Subcutaneous abdominal adipose tissue (tissue), 5 donors: ENCODE measurements at regions not wholly inside any gene's neighbourhood (a gene's known extent, or its start where the extent isn't known, plus 50 kb on each side); places are given as distances from the start of the nearest gene placed in this dataset.

Experiments used
- H3K27ac ChIP-seq: one replicate; pipeline ENCODE4 v1.7.0; 2013; ENCODE audit warnings: low read depth, mild to moderate bottlenecking, inconsistent platforms, low read length, moderate library complexity
- H3K27me3 ChIP-seq, 5 donors: one replicate each; pipeline ENCODE4 v1.7.0; 2013; ENCODE audit warnings: low read length in 5 of 5, inconsistent platforms in 1 of 5; ENCODE audit not compliant: control insufficient read depth in 5 of 5, insufficient read depth in 4 of 5
- H3K36me3 ChIP-seq, 5 donors: one replicate each; pipeline ENCODE4 v1.7.0; 2013; ENCODE audit warnings: low read length in 5 of 5; ENCODE audit not compliant: control insufficient read depth in 5 of 5, insufficient read depth in 5 of 5
- H3K4me1 ChIP-seq, 5 donors: one replicate each; pipeline ENCODE4 v1.7.0; 2013; ENCODE audit warnings: low read length in 5 of 5, mild to moderate bottlenecking in 3 of 5, moderate library complexity in 1 of 5; ENCODE audit not compliant: control insufficient read depth in 5 of 5, insufficient read depth in 5 of 5
- H3K4me3 ChIP-seq, 5 donors: one replicate each; pipeline ENCODE4 v1.7.0; 2013; ENCODE audit warnings: low read length in 5 of 5, low read depth in 1 of 5
- H3K9ac ChIP-seq, 5 donors: one replicate each; pipeline ENCODE4 v1.7.0; 2013; ENCODE audit warnings: low read length in 5 of 5, mild to moderate bottlenecking in 4 of 5, moderate library complexity in 3 of 5
- H3K9me3 ChIP-seq, 5 donors: one replicate each; pipeline ENCODE4 v1.7.0; 2013; ENCODE audit warnings: low read length in 5 of 5; ENCODE audit not compliant: control insufficient read depth in 5 of 5
- donor health status: healthy.
- donor health status: healthy.
- donor health status: healthy.
- donor health status: healthy.
- donor health status: healthy.

GRCh38 chr2:155062250-155062921, 363.9 kb downstream of the KCNJ3 start:
- Histone ChIP-seq H3K9ac (no peak overlapping the region), H3K4me1 (no peaks in the 10 kb centered on the region), H3K4me3 (no peak overlapping the region), H3K9me3 (peaks cover 0 to 9% (median 0%) of the 10 kb centered on the region in 5 donors), H3K27ac (no peak overlapping the region), H3K36me3 (no peaks in the 10 kb centered on the region), H3K27me3 (no peaks in the 10 kb centered on the region)

GRCh38 chr2:155060896-155061295, 362.4 kb downstream of the KCNJ3 start:
- no peak overlapping the region for H3K4me3 ChIP-seq
- H3K9ac ChIP-seq, result no peak overlapping the region
- no peaks in the 10 kb centered on the region for H3K36me3 ChIP-seq
- H3K27ac ChIP-seq, result no peak overlapping the region
- peaks cover 0 to 9% (median 0%) of the 10 kb centered on the region in 5 donors for H3K9me3 ChIP-seq
- no peaks in the 10 kb centered on the region for H3K4me1 ChIP-seq
- H3K27me3 ChIP-seq, result no peaks in the 10 kb centered on the region

DNA sequence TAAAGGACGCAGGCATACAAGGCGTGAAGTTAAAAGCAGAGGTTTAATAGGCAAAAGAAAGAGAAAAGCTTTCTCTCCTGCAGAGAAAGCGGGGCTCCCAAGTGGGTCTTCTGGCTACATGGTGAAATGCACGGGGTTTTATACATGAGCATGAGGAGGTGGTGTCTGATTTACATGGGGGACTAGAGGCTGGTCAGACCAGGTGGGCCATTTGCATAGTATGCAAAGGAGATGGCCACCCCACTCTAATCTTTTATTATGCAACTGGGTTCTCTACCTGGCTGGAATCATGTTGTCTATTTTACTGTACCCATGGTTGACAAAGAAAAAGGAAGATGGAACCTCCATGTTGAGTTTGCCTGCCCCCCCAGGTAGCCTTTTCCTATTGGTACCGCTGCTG, 356.2 kb downstream of the KCNJ3 start:
- Histone ChIP-seq H3K27ac (no peak overlapping the region), H3K4me3 (no peak overlapping the region), H3K36me3 (no peaks in the 10 kb centered on the region), H3K4me1 (no peaks in the 10 kb centered on the region), H3K9ac (no peak overlapping the region), H3K27me3 (no peaks in the 10 kb centered on the region), H3K9me3 (peaks cover 0 to 1% (median 0%) of the 10 kb centered on the region in 5 donors)

DNA sequence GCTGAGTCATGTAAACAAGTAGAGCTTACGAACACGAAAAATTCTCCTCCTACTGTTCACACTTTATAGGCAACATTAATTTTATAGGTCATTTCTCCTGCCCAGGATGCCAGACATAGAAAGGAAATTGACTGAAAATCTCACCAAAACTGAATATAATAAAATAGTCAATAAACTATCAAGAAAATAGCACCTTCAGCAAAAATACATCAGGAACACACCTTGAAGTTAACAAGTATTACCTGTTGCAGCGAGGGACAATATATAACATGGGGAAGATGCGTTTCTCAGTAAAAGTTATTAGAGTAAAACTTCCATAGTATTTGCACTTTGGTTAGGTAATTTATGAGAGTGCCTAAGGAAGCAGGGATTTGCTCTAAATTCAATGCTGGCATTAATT, 344.6 kb downstream of the KCNJ3 start:
- H3K4me1 ChIP-seq, result no peaks in the 10 kb centered on the region

GRCh38 chr2:155035308-155035707, 336.8 kb downstream of the KCNJ3 start:
- no peak overlapping the region for H3K27ac ChIP-seq

More for the DNA sequence above, 344.6 kb downstream of the KCNJ3 start:
- Histone ChIP-seq H3K36me3 (no peaks in the 10 kb centered on the region), H3K27me3 (no peaks in the 10 kb centered on the region), H3K4me3 (no peak overlapping the region), H3K9ac (no peak overlapping the region), H3K9me3 (peaks cover 0 to 8% (median 0%) of the 10 kb centered on the region in 5 donors), H3K27ac (no peak overlapping the region)

DNA sequence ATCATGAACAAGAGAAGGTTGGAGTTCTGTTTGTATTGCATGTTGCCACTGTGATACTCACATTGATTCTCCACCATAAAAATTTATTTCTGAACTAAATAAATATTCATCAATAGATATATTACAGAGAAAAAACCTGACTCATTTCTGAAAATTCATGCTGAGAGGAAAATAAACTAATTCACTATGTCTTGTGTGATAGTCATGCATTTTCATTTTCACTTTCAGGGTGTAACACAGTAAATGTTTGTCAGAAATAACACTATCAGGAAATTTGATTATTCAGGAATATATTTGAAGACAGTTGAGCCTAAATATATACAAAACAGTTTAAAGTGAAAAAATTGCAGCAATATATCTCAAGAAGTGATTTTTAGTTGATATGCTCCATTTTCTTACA, 335.2 kb downstream of the KCNJ3 start:
- H3K27ac ChIP-seq, result no peak overlapping the region
- no peaks in the 10 kb centered on the region for H3K9me3 ChIP-seq
- H3K4me1 ChIP-seq, result no peaks in the 10 kb centered on the region
- H3K27me3 ChIP-seq, result no peaks in the 10 kb centered on the region
- no peak overlapping the region for H3K9ac ChIP-seq
- H3K4me3 ChIP-seq, result no peak overlapping the region
- no peaks in the 10 kb centered on the region for H3K36me3 ChIP-seq

More at GRCh38 chr2:155035308-155035707, 336.8 kb downstream of the KCNJ3 start:
- Histone ChIP-seq H3K27me3 (no peaks in the 10 kb centered on the region), H3K4me3 (no peak overlapping the region), H3K9me3 (no peaks in the 10 kb centered on the region), H3K4me1 (no peaks in the 10 kb centered on the region), H3K9ac (no peak overlapping the region), H3K36me3 (no peaks in the 10 kb centered on the region)

- Histone ChIP-seq H3K36me3 (no peaks in the 10 kb centered on the region), H3K9ac (no peak overlapping the region), H3K4me3 (no peak overlapping the region), H3K9me3 (no peaks in the 10 kb centered on the region), H3K4me1 (no peaks in the 10 kb centered on the region), H3K27ac (no peak overlapping the region), H3K27me3 (no peaks in the 10 kb centered on the region)
Measured at GRCh38 chr2:155030296-155030695, 331.8 kb downstream of the KCNJ3 start.

GRCh38 chr2:155026651-155027174, 328.2 kb downstream of the KCNJ3 start:
- Histone ChIP-seq H3K27ac (no peak overlapping the region), H3K9ac (no peak overlapping the region), H3K4me3 (no peak overlapping the region)

GRCh38 chr2:155023674-155024073, 325.2 kb downstream of the KCNJ3 start:
- Histone ChIP-seq H3K9me3 (no peaks in the 10 kb centered on the region), H3K36me3 (no peaks in the 10 kb centered on the region), H3K27ac (no peak overlapping the region), H3K27me3 (no peaks in the 10 kb centered on the region), H3K4me1 (no peaks in the 10 kb centered on the region), H3K4me3 (no peak overlapping the region), H3K9ac (no peak overlapping the region)

More at GRCh38 chr2:155026651-155027174, 328.2 kb downstream of the KCNJ3 start:
- H3K9me3 ChIP-seq, result no peaks in the 10 kb centered on the region
- no peaks in the 10 kb centered on the region for H3K27me3 ChIP-seq
- H3K36me3 ChIP-seq, result no peaks in the 10 kb centered on the region
- no peaks in the 10 kb centered on the region for H3K4me1 ChIP-seq

GRCh38 chr2:155022531-155022930, 324.0 kb downstream of the KCNJ3 start:
- Histone ChIP-seq H3K9ac (no peak overlapping the region), H3K9me3 (no peaks in the 10 kb centered on the region), H3K27me3 (no peaks in the 10 kb centered on the region), H3K27ac (no peak overlapping the region), H3K4me3 (no peak overlapping the region), H3K36me3 (no peaks in the 10 kb centered on the region), H3K4me1 (no peaks in the 10 kb centered on the region)
